Breast epithelium (tissue), 3 donors: ENCODE measurements at regions not wholly inside any gene's neighbourhood (a gene's known extent, or its start where the extent isn't known, plus 50 kb on each side); places are given as distances from the start of the nearest gene placed in this dataset.

Source experiments
- POLR2A ChIP-seq: fragments of 450-650 bp; IDR thresholded peaks from one replicate; pipeline ENCODE4 v1.6.1; 2016; ENCODE audit warnings: antibody characterized with exemption, mild to moderate bottlenecking, moderate library complexity
- TF ChIP-seq, protein P1 (sequence below), 3 donors: fragments of 450-650 bp; IDR thresholded peaks; one replicate each; pipeline ENCODE4 v1.5.1; 2016 to 2017; ENCODE audit warnings: antibody characterized with exemption in 3 of 3, mild to moderate bottlenecking in 3 of 3, moderate library complexity in 3 of 3

GRCh38 chr3:168219530-168219929 lies 123.8 kb upstream of the GOLIM4 start:
- no peak for TF ChIP-seq POLR2A
- TF ChIP-seq, protein P1, sequence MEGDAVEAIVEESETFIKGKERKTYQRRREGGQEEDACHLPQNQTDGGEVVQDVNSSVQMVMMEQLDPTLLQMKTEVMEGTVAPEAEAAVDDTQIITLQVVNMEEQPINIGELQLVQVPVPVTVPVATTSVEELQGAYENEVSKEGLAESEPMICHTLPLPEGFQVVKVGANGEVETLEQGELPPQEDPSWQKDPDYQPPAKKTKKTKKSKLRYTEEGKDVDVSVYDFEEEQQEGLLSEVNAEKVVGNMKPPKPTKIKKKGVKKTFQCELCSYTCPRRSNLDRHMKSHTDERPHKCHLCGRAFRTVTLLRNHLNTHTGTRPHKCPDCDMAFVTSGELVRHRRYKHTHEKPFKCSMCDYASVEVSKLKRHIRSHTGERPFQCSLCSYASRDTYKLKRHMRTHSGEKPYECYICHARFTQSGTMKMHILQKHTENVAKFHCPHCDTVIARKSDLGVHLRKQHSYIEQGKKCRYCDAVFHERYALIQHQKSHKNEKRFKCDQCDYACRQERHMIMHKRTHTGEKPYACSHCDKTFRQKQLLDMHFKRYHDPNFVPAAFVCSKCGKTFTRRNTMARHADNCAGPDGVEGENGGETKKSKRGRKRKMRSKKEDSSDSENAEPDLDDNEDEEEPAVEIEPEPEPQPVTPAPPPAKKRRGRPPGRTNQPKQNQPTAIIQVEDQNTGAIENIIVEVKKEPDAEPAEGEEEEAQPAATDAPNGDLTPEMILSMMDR (IDR thresholded peaks at IDR 0.05): no peak
